IMR-90 (cell line): ENCODE measurements at regions not wholly inside any gene's neighbourhood (a gene's known extent, or its start where the extent isn't known, plus 50 kb on each side); places are given as distances from the start of the nearest gene placed in this dataset.

Experiments
- BHLHE40 ChIP-seq: fragments of 150-350 bp; IDR thresholded peaks from 2 replicates; pipeline ENCODE4 v1.6.1; 2016; ENCODE audit warnings: mild to moderate bottlenecking, low read depth, low read length
- CEBPB ChIP-seq: IDR thresholded peaks from 2 replicates; pipeline ENCODE4 v1.6.1; 2012; ENCODE audit warnings: low read depth, low read length, improper control_type of control experiment
- CTCF ChIP-seq: conservative IDR thresholded peaks from 2 replicates; pipeline ENCODE4 v1.5.1; 2012; ENCODE audit warnings: mild to moderate bottlenecking, low read depth, low read length, improper control_type of control experiment
- MAFK ChIP-seq: IDR thresholded peaks from 2 replicates; pipeline ENCODE4 v1.6.1; 2012; ENCODE audit warnings: low read depth, low read length, improper control_type of control experiment
- MAZ ChIP-seq: IDR thresholded peaks from 2 replicates; pipeline ENCODE4 v1.6.1; 2012; ENCODE audit warnings: low read depth, mild to moderate bottlenecking, low read length, improper control_type of control experiment, moderate library complexity, borderline replicate concordance
- MXI1 ChIP-seq: IDR thresholded peaks from 2 replicates; pipeline ENCODE4 v1.6.1; 2012; ENCODE audit warnings: low read depth, mild to moderate bottlenecking, low read length, moderate library complexity, borderline replicate concordance
- POLR2A ChIP-seq: IDR thresholded peaks from 2 replicates; pipeline ENCODE4 v1.6.1; 2012; ENCODE audit warnings: mild to moderate bottlenecking, low read depth, low read length
- RAD21 ChIP-seq: IDR thresholded peaks from 2 replicates; pipeline ENCODE4 v1.6.1; 2012; ENCODE audit warnings: low read length, improper control_type of control experiment
- RFX5 ChIP-seq: IDR thresholded peaks from 2 replicates; pipeline ENCODE4 v1.8.0; 2012; ENCODE audit warnings: low read depth, mild to moderate bottlenecking, low read length, moderate library complexity
- SMC3 ChIP-seq: fragments of 150-350 bp; IDR thresholded peaks from 2 replicates; pipeline ENCODE4 v1.6.1; 2016; ENCODE audit warnings: low read depth, mild to moderate bottlenecking, antibody characterized with exemption, low read length, moderate library complexity
- USF2 ChIP-seq: fragments of 150-350 bp; IDR thresholded peaks from 2 replicates; pipeline ENCODE4 v1.6.1; 2017; ENCODE audit warnings: mild to moderate bottlenecking, antibody characterized with exemption, low read length, low read depth

- no peak for TF ChIP-seq CTCF
- no peak for TF ChIP-seq USF2
- TF ChIP-seq MXI1, result no peak
- TF ChIP-seq POLR2A, result no peak
- TF ChIP-seq RAD21, result no peak
- TF ChIP-seq MAZ, result no peak
- no peak for TF ChIP-seq BHLHE40
- TF ChIP-seq SMC3, result no peak
- TF ChIP-seq MAFK, result no peak
- no peak for TF ChIP-seq RFX5
- no peak for TF ChIP-seq CEBPB
Measured at GRCh38 chr9:104981543-104982129, 53.7 kb upstream of the ABCA1 start.
